AG09309 (cell line): ENCODE measurements at regions not wholly inside any gene's neighbourhood (a gene's known extent, or its start where the extent isn't known, plus 50 kb on each side); places are given as distances from the start of the nearest gene placed in this dataset.
"Not testable (repeated sequence)": the region's sequence is repeated elsewhere in the genome, so short reads cannot be mapped to it uniquely, and the experiment has no call there.

Source experiments
- DNase-seq: peaks from one replicate; pipeline ENCODE4 v3.0.0-alpha.2; 2010; ENCODE audit warnings: low read depth
- H3K4me3 ChIP-seq: 2 replicates; pipeline ENCODE4 v1.5.1; 2011; ENCODE audit warnings: mild to moderate bottlenecking, low read depth, low read length, moderate library complexity; ENCODE audit not compliant: control insufficient read depth
- TF ChIP-seq, protein P1 (sequence below): IDR thresholded peaks from 2 replicates; pipeline ENCODE4 v1.5.1; 2011; ENCODE audit warnings: mild to moderate bottlenecking, low read depth, low read length, inconsistent platforms; ENCODE audit not compliant: insufficient read depth, control insufficient read depth; ENCODE audit errors: missing control alignments

DNA sequence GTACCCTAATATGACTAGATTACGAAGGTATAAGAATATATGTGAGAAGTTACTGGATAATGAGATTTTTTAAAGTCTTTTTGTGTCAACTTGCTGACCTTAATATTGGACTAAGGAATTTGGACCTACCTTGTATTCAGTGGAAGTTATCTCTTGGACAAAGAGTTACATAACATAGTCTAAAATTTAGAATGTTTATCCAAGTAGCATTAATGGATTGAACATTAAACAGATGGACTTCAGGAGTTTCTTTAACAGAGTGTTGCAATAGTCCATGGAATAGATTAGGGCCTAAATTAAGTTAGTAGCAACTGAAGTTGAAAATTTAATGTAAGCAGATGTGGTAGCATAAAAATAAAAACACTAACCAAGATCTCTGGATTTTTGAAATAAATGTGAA is 266.4 kb downstream of the PYDC2 start:
- TF ChIP-seq, protein P1, sequence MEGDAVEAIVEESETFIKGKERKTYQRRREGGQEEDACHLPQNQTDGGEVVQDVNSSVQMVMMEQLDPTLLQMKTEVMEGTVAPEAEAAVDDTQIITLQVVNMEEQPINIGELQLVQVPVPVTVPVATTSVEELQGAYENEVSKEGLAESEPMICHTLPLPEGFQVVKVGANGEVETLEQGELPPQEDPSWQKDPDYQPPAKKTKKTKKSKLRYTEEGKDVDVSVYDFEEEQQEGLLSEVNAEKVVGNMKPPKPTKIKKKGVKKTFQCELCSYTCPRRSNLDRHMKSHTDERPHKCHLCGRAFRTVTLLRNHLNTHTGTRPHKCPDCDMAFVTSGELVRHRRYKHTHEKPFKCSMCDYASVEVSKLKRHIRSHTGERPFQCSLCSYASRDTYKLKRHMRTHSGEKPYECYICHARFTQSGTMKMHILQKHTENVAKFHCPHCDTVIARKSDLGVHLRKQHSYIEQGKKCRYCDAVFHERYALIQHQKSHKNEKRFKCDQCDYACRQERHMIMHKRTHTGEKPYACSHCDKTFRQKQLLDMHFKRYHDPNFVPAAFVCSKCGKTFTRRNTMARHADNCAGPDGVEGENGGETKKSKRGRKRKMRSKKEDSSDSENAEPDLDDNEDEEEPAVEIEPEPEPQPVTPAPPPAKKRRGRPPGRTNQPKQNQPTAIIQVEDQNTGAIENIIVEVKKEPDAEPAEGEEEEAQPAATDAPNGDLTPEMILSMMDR, result no peak
- DNase-seq, result no peak

DNA sequence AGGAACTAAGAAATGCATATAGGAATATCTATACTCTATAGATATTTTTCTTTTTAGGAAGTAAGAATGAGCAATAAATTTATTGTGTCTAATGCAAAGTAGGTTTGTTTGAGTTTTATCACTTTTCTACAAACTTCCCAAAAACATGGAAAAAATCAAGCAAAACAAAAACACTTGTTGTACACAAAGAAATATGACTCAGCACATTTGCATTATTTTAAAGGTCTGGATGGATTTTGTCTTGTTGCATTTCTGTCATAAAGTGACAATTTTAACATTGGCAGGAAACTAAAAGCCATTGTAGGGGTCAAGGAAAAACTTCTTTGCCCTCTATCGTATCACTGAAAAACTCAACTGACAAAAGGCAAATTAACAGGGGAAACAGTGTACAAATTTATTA is 267.2 kb downstream of the PYDC2 start:
- TF ChIP-seq, protein P1, result no peak
- H3K4me3 ChIP-seq, result no peak overlapping the region
- DNase-seq, result no peak

More for the DNA sequence above, 266.4 kb downstream of the PYDC2 start:
- H3K4me3 ChIP-seq, result no peak overlapping the region

DNA sequence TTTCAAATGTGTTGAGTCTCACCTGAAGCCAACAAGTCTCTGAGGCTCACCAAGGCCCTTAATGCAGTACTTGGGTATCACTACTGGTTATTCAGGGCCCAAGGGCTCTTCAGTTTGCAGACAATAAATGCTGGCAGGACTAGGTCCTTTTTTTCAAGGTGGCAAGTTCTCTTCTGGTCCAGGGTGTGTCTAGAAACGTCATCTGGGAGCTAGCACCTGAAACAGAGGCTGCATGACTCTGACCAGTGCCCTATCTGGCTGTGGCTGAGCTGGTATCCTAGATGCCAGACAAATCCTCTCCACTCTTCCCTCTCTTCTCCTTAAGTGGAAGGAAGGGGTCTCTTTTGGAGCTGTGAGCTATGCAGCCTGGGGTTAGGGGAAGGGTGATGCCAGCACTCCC is 276.8 kb downstream of the PYDC2 start:
- H3K4me3 ChIP-seq, result no peak overlapping the region
- TF ChIP-seq, protein P1, result no peak
- no peak for DNase-seq

DNA sequence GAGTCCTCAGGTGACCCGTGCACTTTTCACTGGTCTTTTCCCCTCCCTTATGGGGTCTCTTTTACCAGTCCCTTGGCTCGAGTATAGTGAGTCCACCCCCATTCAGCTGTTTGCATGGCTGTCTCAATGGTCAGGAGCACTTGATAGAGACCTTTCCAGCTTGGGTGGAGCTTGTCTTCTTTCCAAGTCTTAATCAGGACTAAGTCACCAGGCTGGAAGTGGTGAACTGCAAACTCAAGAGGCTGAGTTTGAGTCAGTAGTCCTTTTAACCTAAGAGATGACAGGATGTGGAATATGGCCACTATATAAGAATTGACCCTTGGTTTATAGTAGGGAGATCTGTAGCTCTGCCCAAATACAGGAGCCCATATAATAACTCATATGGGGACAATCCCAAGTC is 279.7 kb downstream of the PYDC2 start:
- TF ChIP-seq, protein P1, result no peak
- no peak for DNase-seq
- H3K4me3 ChIP-seq, result no peak overlapping the region

DNA sequence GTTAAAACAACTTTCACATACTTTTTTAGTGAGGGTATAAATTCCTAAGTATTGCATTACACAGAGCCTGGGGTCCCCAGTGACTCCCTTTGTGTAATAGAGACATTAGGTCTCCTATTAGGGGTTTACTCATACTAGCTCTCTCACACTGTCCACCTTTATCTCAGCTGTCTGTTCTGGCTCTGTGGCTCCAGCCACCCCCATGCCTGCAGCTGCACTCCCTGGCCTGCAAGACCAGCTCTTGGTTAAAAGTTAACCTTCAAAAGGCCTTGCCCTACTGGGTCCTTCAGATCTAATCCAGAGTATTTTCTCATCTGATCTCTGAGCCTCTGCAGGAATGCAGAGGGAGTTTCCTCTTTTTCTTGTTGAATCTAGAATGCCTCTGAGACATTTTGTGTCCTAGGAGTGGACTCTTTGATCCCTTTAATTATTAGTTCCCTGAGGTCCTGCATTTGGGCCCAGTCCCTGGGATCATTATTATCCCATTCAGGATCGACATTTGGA is 280.9 kb downstream of the PYDC2 start:
- H3K4me3 ChIP-seq, DNase-seq: not testable (repeated sequence)

DNA sequence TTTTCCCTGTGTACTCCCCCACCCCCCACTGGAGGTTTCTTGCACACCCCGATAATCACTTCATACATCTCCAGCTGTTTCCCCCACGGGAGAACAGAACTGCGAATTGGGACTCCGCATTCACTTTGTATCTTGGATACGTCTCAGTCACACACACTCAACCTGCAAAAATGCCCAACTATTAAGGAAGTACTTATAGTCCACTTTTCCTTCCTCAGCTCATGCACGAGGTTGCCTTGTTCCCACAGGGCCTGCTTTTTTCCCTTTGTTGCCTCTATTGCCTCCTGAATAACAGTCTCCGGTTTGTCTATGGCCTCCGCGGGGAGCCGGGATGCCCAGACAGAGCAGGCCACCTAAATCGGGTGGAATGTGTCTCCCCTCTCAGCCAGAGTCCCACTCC is 282.3 kb downstream of the PYDC2 start:
- no peak overlapping the region for H3K4me3 ChIP-seq
- TF ChIP-seq, protein P1, result no peak
- no peak for DNase-seq

DNA sequence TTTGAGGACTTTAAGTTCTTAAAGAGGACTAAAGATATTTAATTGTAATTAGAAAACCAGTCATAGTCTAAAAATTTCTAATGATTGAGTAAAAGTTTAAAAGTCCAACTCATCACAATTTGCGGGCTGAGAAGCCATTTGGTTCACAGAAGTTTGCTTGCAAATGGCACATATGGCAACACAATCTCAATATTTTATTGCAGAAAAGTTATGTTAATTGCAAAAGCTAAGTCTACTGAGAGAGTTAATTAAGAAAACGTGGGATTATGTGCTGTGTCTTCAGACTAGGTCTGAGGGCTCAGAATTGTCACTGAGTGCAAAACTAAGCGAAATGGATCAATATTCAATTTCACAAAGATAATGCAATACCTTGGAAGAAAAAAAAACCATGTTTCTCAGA is 289.7 kb downstream of the PYDC2 start:
- no peak overlapping the region for H3K4me3 ChIP-seq
- TF ChIP-seq, protein P1, result no peak
- DNase-seq, result no peak
